OCI-LY1 (cell line): ENCODE measurements at regions not wholly inside any gene's neighbourhood (a gene's known extent, or its start where the extent isn't known, plus 50 kb on each side); places are given as distances from the start of the nearest gene placed in this dataset.

ENCODE experiments used
- CTCF ChIP-seq: fragments of 200-600 bp; sonication (generic), shearing (Covaris generic); IDR thresholded peaks from 2 replicates; pipeline ENCODE4 v1.5.1; 2017; ENCODE audit warnings: mild to moderate bottlenecking, antibody characterized with exemption, low read length, moderate library complexity, mixed read lengths
- EZH2 ChIP-seq: fragments of 200-600 bp; sonication (generic), shearing (Covaris generic); IDR thresholded peaks from 2 replicates; pipeline ENCODE4 v1.8.0; 2017; ENCODE audit warnings: borderline replicate concordance, mixed run types, mild to moderate bottlenecking, antibody characterized with exemption, low read length, moderate library complexity, mixed read lengths

DNA sequence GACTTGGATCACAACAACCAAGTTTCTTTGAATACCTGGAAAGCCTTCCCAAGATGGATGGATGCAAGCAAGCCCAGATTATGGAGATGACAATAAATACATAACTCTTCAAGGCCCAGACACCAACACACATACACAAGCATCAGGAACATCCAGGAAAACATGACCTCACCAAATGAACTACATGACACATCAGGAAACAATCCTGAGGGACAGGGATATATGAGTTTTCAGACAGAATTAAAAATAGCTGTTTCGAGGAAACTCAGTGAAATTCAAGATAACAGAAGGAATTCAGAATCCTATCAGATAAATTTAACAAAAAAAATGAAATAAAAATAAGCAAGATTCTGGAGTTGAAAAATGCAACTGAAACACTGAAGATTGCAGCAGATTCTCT, 659.4 kb downstream of the METTL15 start:
- TF ChIP-seq EZH2 (no peak), CTCF (no peak)
